BE2C (cell line): ENCODE measurements at regions not wholly inside any gene's neighbourhood (a gene's known extent, or its start where the extent isn't known, plus 50 kb on each side); places are given as distances from the start of the nearest gene placed in this dataset.

Experiments used
- DNase-seq: peaks from one replicate; pipeline ENCODE4 v3.0.0-alpha.2; 2020
- H3K27me3 ChIP-seq: fragments of 250-450 bp; sonication (Bioruptor Pico); 2 replicates; pipeline ENCODE4 v1.5.1; 2020; ENCODE audit warnings: mild to moderate bottlenecking
- H3K36me3 ChIP-seq: fragments of 250-450 bp; sonication (Bioruptor Pico); 2 replicates; pipeline ENCODE4 v1.5.1; 2020; ENCODE audit warnings: mild to moderate bottlenecking
- H3K4me1 ChIP-seq: fragments of 250-450 bp; sonication (Bioruptor Pico); 2 replicates; pipeline ENCODE4 v1.5.1; 2020
- H3K4me3 ChIP-seq: 2 replicates; pipeline ENCODE4 v1.5.1; 2011; ENCODE audit warnings: low read depth, low read length
- H3K9me3 ChIP-seq: fragments of 250-450 bp; sonication (Bioruptor Pico); 2 replicates; pipeline ENCODE4 v1.5.1; 2020
- TF ChIP-seq, protein P1 (sequence below): IDR thresholded peaks from 2 replicates; pipeline ENCODE4 v1.5.1; 2012; ENCODE audit warnings: mild to moderate bottlenecking, low read depth, low read length

DNA sequence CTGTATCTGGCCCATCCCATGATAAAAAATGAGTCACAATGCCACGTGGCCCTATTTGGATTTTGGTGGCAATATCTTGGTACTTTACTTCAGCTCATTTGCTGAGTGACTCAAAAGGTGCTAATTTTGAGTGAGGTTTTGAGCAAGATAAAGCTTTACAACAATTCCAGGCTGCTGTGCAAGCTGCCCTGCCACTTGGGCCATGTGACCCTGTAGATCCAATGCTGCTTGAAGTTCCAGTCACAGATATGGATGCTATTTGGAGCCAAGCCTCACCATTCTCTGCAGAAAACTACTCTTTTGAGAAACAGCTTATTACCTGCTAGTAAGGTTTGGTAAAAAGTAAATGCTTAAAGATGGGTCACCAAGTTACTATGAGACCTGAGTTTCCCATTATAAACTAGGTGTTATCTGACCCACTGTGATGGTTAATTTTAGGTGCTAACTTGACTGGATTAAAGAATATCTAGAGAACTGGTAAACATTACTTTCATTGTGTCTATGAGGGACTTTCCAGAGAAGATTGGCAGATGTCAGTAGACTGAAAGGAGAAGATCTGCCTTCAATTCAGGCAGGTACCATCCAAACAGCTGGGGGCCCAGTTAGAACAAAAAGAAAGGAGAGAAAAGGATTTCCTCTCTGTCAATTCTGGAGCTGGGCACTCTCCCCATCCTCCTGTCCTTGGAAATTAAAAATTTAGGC is 1083.9 kb downstream of the DIPK2A start:
- TF ChIP-seq, protein P1, sequence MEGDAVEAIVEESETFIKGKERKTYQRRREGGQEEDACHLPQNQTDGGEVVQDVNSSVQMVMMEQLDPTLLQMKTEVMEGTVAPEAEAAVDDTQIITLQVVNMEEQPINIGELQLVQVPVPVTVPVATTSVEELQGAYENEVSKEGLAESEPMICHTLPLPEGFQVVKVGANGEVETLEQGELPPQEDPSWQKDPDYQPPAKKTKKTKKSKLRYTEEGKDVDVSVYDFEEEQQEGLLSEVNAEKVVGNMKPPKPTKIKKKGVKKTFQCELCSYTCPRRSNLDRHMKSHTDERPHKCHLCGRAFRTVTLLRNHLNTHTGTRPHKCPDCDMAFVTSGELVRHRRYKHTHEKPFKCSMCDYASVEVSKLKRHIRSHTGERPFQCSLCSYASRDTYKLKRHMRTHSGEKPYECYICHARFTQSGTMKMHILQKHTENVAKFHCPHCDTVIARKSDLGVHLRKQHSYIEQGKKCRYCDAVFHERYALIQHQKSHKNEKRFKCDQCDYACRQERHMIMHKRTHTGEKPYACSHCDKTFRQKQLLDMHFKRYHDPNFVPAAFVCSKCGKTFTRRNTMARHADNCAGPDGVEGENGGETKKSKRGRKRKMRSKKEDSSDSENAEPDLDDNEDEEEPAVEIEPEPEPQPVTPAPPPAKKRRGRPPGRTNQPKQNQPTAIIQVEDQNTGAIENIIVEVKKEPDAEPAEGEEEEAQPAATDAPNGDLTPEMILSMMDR, result no peak
- DNase-seq, result no peak
- Histone ChIP-seq H3K36me3 (no peaks in the 10 kb centered on the region), H3K4me1 (peaks cover 15% of the 10 kb centered on the region), H3K27me3 (no peaks in the 10 kb centered on the region), H3K4me3 (no peak overlapping the region), H3K9me3 (no peaks in the 10 kb centered on the region)

DNA sequence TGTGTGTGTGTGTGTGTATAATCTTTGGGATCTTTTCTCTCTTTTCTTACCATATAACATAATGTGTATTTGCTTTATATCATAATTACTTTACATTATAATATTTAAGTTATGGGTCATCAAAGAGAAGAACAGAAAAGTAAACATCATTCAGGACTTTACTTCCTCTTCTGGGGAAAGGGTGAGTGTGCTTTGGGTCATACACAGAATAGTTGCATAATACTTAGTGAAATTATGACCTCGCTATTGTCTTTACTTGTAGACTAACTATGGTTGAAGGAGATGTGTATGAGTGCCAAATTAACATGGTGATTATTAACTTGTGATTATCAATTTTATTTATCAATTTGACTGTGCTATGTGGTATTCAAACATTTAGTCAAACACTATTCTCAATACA is 1086.9 kb downstream of the DIPK2A start:
- TF ChIP-seq, protein P1, result no peak
- DNase-seq, result no peak
- no peaks in the 10 kb centered on the region for H3K27me3 ChIP-seq
- H3K4me1 ChIP-seq, result peaks cover 15% of the 10 kb centered on the region
- H3K36me3 ChIP-seq, result no peaks in the 10 kb centered on the region
- no peak overlapping the region for H3K4me3 ChIP-seq
- no peaks in the 10 kb centered on the region; the same call in 1 of the 2 replicates for H3K9me3 ChIP-seq

DNA sequence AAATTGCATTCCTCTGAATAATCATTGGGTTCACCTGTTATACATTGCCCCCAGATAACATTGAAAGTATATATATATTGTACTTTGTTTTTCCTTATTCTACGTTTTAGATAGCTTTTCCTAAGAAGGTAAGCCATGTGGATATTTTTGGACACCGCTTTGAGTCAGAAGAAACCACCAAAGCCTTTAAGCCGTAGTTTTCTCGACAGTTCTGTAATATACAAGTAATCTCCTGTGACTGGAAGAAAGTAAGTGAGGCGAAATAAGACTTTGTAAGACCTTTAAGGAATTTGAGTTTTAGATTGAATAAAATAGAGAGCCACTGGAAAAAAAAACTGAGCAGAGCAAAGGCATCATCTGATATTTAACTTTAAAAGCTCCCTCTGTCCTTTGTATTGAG is 1092.0 kb downstream of the DIPK2A start:
- Histone ChIP-seq H3K9me3 (no peaks in the 10 kb centered on the region; the same call in 1 of the 2 replicates), H3K27me3 (no peaks in the 10 kb centered on the region), H3K4me1 (no peaks in the 10 kb centered on the region), H3K36me3 (no peaks in the 10 kb centered on the region), H3K4me3 (no peak overlapping the region)
- no peak for DNase-seq
- TF ChIP-seq, protein P1, result no peak

DNA sequence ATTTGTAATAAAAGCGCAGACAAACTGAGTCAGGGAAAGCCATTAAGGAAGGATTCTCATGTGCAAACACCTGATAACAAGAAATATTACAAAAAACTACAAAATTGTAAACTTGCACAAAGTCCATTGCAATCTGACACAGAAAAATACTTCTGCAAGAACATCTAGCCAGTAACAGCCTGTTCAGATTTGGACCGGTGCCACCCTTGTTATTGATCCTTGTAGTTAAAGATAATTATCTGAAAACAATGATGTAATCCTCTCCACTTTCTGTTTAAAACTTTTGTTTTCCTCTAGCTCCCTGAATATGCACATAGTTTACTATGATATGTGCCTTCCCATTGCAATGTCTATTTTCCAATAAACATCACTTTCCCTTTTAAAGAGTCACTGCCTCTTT is 1090.2 kb downstream of the PLOD2 start:
- no peaks in the 10 kb centered on the region for H3K27me3 ChIP-seq
- H3K4me1 ChIP-seq, result peaks cover 6% of the 10 kb centered on the region; the same call in 1 of the 2 replicates
- H3K9me3 ChIP-seq, result 0 out of 2 replicates have a peak, but pooled peaks cover 2% of the 10 kb centered on the region
- H3K4me3 ChIP-seq, result no peak overlapping the region
- TF ChIP-seq, protein P1, result no peak
- H3K36me3 ChIP-seq, result no peaks in the 10 kb centered on the region
- no peak for DNase-seq

DNA sequence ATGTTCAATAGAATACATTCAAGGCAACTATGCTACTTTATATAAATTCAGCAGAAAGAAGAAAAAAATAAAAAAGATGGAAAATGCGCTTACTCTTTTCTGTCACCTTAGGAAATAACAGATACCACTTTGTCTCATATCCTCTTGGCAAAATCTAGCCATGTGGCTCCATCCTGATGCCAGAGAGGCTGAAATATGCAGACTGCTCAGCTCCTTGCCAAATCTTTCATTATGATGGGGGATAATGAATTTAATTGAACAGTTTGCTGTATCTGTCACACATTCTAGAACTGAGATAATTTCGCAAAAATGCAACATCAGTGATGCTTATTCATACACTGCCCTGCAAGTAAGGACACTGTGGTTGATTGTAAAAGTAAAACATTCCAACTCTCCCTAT is 1081.5 kb downstream of the PLOD2 start:
- Histone ChIP-seq H3K9me3 (no peaks in the 10 kb centered on the region), H3K4me1 (peaks cover 5% of the 10 kb centered on the region; the same call in 1 of the 2 replicates), H3K36me3 (no peaks in the 10 kb centered on the region), H3K27me3 (no peaks in the 10 kb centered on the region), H3K4me3 (no peak overlapping the region)
- DNase-seq, result no peak
- TF ChIP-seq, protein P1, result no peak

DNA sequence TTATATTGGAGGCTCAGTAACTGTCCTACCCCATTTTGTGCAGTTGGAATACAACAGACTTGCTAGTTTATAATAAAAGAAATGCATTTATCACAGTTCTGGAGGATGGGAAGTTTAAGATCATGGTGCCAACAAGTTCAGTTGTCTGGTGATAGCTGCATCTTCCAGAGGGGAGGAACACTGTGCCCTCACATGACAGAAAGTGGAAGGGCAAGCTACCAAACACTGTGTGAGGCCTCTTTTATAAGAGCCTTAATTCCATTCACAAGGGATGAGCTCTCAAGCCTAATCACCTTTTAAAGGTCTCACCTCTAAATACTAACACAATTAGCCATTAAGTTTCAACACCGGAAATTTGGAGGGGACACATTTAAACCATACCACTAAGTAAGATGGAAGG is 1073.9 kb downstream of the PLOD2 start:
- no peaks in the 10 kb centered on the region for H3K9me3 ChIP-seq
- H3K27me3 ChIP-seq, result no peaks in the 10 kb centered on the region
- no peaks in the 10 kb centered on the region for H3K36me3 ChIP-seq
- TF ChIP-seq, protein P1, result peak; percentile 12; the same call in 1 of the 2 replicates
- no peak overlapping the region for H3K4me3 ChIP-seq
- DNase-seq, result no peak
- peaks cover 14% of the 10 kb centered on the region for H3K4me1 ChIP-seq
